Adrenal gland (tissue), 9 donors: ENCODE measurements at regions not wholly inside any gene's neighbourhood (a gene's known extent, or its start where the extent isn't known, plus 50 kb on each side); places are given as distances from the start of the nearest gene placed in this dataset.

Experiments
- DNase-seq, 7 donors: peaks; one replicate each; pipeline ENCODE4 v3.0.0-alpha.2; 2019 to 2020
- H3K27ac ChIP-seq, 5 donors: fragments of 200-600 bp; sonication (generic) in 4 of 5; 1 replicate in 3 of 5; 2 replicates in 2 of 5; pipeline versions ENCODE4 v1.5.1 to v1.8.0; 2016 to 2020; ENCODE audit warnings: mild to moderate bottlenecking in 1 of 5
- H3K27me3 ChIP-seq: fragments of 200-600 bp; 2 replicates; pipeline ENCODE4 v1.8.0; 2021
- H3K36me3 ChIP-seq, 2 donors: fragments of 200-600 bp; replicated peaks in 1 of 2; 1 replicate in 1 of 2; 2 replicates in 1 of 2; pipeline versions ENCODE4 v1.5.1 to v1.8.0; 2018 to 2022
- H3K4me1 ChIP-seq, 2 donors: fragments of 200-600 bp; replicated peaks in 1 of 2; 1 replicate in 1 of 2; 2 replicates in 1 of 2; pipeline versions ENCODE4 v1.5.1 to v1.8.0; 2018 to 2021
- H3K4me3 ChIP-seq, 4 donors: fragments of 200-600 bp; sonication (generic) in 3 of 4; one replicate each; pipeline ENCODE4 v1.5.1; 2016 to 2018
- H3K9me3 ChIP-seq, 3 donors: fragments of 200-600 bp; sonication (generic) in 1 of 3; replicated peaks in 1 of 3; 1 replicate in 2 of 3; 2 replicates in 1 of 3; pipeline versions ENCODE4 v1.5.1 to v1.8.0; 2016 to 2021
- POLR2A ChIP-seq, 2 donors: fragments of 450-650 bp; IDR thresholded peaks; one replicate each; pipeline ENCODE4 v1.6.1; 2017; ENCODE audit warnings: antibody characterized with exemption in 2 of 2, mild to moderate bottlenecking in 2 of 2, moderate library complexity in 1 of 2
- WGBS, 4 donors: extraction: QIAGEN DNeasy Blood & Tissue Kit in 2 of 4; methylation state at CpG; one replicate each; pipeline versions ENCODE4 v1.1.5 to v1.1.7; 2013 to 2017; 5-methylcytosine and 5-hydroxymethylcytosine counted together
- intact Hi-C, 2 donors: fragments of 100-400 bp; cut with DNase I; formaldehyde crosslinking; loops; one replicate each; pipeline versions ENCODE4 v1.14.1 to v1.15.0; 2022 to 2023
- TF ChIP-seq, protein P1 (sequence below), 6 experiments: fragments of 450-650 bp in 4 of 6; fragments of 200-600 bp in 2 of 6; sonication (generic) in 1 of 6; IDR thresholded peaks; 1 replicate in 5 of 6; 2 replicates in 1 of 6; pipeline versions ENCODE4 v1.5.1 to v1.8.0; 2016 to 2021; ENCODE audit warnings: antibody characterized with exemption in 6 of 6, mild to moderate bottlenecking in 2 of 6, moderate library complexity in 1 of 6
- donor health status: healthy with polysubstance abuse.
- donor health status: Bipolar disorder and iron deficiency.
- donor health status: DM: yes; HTN: yes; CAD: no.
- donor health status: DM: no; HTN: no; CAD: no.
- donor health status: DM: no; HTN: no; CAD: no.

DNA sequence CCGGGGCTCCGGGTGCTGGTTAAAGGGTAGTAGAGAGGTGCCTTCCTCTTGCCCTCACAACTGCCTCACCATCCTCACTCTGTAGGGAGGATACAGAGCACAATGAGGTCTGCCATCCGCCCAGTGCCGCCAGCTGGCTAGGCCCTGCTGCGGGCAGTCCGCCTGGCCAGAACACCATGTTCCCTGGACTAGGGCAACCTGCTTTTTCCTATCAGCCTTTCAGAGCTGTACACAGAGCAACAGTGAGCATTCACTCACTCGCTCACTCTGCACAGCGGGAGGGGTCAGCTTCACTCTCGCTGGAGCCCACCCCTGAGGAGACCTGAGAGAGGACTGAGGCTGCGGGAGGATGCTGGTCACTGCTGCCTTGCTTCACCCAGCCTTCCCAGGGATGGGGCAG, 218.7 kb upstream of the CHRNA7 start:
- Histone ChIP-seq H3K27ac (no peak overlapping the region), H3K9me3 (no peaks in the 10 kb centered on the region), H3K27me3 (no peaks in the 10 kb centered on the region), H3K36me3 (no peaks in the 10 kb centered on the region), H3K4me3 (no peak overlapping the region), H3K4me1 (no peaks in the 10 kb centered on the region)
- TF ChIP-seq POLR2A (IDR thresholded peaks at IDR 0.05), result no peak
- TF ChIP-seq, protein P1, sequence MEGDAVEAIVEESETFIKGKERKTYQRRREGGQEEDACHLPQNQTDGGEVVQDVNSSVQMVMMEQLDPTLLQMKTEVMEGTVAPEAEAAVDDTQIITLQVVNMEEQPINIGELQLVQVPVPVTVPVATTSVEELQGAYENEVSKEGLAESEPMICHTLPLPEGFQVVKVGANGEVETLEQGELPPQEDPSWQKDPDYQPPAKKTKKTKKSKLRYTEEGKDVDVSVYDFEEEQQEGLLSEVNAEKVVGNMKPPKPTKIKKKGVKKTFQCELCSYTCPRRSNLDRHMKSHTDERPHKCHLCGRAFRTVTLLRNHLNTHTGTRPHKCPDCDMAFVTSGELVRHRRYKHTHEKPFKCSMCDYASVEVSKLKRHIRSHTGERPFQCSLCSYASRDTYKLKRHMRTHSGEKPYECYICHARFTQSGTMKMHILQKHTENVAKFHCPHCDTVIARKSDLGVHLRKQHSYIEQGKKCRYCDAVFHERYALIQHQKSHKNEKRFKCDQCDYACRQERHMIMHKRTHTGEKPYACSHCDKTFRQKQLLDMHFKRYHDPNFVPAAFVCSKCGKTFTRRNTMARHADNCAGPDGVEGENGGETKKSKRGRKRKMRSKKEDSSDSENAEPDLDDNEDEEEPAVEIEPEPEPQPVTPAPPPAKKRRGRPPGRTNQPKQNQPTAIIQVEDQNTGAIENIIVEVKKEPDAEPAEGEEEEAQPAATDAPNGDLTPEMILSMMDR (IDR thresholded peaks at IDR 0.05), result no peak
- 89 to 95% (median 93%) methylated on average over 9 to 10 of the region's 10 CpGs for WGBS, 4 donors
- no peak for DNase-seq
- intact Hi-C loops, result no loop called here

DNA sequence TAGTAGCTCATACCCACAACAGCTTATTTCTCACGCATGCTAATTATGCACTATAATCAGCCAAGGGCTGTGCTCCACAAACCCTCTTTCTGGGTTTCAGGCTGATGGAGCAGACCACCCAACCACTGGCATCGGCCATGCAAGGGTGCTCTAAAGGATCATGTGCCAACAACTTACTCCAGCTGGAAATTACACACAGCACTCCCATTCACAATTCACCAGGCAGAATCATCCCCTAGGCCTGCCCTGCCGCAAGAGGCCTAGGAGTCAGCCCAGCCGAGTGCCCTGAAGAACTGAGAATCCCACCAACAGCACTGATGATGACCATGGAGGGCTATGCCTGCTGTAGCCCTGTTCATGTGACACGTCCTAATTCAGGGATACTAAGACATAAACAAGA, 216.2 kb upstream of the CHRNA7 start:
- DNase-seq, result no peak
- no peaks in the 10 kb centered on the region for H3K36me3 ChIP-seq
- H3K9me3 ChIP-seq, result no peaks in the 10 kb centered on the region

DNA sequence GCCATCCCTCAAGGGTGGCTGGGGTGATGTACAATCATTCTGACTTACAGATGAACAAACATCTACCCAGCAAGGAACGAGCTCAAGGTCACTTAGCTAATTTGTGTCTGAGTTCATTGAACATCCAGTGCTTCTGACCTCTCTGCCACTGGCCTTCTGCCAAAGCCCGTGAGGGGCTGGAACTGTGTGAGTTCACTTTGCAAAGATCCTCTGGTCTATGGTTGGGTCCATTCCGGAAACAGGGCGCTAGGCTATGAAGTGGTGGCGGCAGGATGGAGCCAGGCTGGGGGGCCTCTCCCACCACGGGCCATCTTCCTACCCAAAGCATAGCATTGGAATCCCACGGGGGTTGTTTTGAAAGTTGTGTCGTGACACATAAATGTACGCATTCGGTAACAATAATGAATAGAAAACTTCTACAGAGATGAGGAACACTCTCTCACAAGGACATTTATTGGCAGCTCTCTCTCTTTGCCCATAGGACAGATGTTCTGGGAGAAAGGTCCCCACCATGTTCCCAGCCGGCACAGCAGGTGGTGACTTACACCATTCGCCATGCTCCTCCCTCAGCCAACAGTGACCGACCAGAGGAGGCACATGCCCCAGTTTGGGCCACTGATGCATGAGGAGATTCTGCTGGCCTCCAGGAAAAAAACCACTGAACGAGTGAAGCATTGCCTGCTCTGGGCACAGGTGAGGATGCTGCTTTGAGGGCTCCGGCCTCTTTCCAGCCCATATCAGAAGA, 214.7 kb upstream of the CHRNA7 start:
- WGBS, 4 donors, result 75 to 79% (median 77%) methylated on average over 15 of the region's 15 CpGs
- no peaks in the 10 kb centered on the region for H3K27me3 ChIP-seq
- no peaks in the 10 kb centered on the region for H3K4me1 ChIP-seq
- H3K36me3 ChIP-seq, result no peaks in the 10 kb centered on the region
- peak in 1 of 7 donors; percentile 17 for DNase-seq
- H3K27ac ChIP-seq, result no peak overlapping the region
- TF ChIP-seq, protein P1 (IDR thresholded peaks at IDR 0.05), result no peak
- no peak for TF ChIP-seq POLR2A (IDR thresholded peaks at IDR 0.05)
- H3K9me3 ChIP-seq, result no peaks in the 10 kb centered on the region
- H3K4me3 ChIP-seq, result no peak overlapping the region
- intact Hi-C loops, result no loop called here

More for the DNA sequence above, 216.2 kb upstream of the CHRNA7 start:
- H3K4me1 ChIP-seq, result no peaks in the 10 kb centered on the region
- no peak overlapping the region for H3K27ac ChIP-seq
- no peak overlapping the region for H3K4me3 ChIP-seq
- no peaks in the 10 kb centered on the region for H3K27me3 ChIP-seq
- intact Hi-C loops, result no loop called here
- 72 to 93% (median 74%) methylated on average over 4 to 5 of the region's 5 CpGs for WGBS, 4 donors
- TF ChIP-seq, protein P1 (IDR thresholded peaks at IDR 0.05), result no peak
- no peak for TF ChIP-seq POLR2A (IDR thresholded peaks at IDR 0.05)

DNA sequence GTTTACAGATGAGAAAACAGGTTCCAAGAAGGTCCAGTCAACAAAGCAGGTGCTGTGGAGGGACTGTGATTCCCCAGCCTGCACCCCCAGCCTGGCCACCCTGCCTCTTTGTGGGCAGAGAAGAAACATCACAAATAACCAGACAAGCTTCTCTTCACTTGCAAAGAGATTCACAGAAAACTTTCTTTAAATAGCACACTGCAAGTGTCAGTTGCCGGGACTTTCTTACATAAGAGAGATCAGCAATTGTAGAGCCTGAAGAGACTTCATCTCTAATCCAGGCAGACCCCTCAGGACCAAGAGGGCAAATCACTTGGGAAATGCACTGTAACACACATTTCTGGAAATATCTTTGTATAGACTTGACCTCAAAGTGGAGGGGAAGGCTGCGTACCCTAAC, 207.9 kb upstream of the CHRNA7 start:
- Histone ChIP-seq H3K4me3 (no peak overlapping the region), H3K9me3 (no peaks in the 10 kb centered on the region), H3K27me3 (no peaks in the 10 kb centered on the region), H3K36me3 (no peaks in the 10 kb centered on the region), H3K27ac (no peak overlapping the region), H3K4me1 (no peaks in the 10 kb centered on the region)
- TF ChIP-seq POLR2A (IDR thresholded peaks at IDR 0.05), result no peak
- TF ChIP-seq, protein P1 (IDR thresholded peaks at IDR 0.05), result no peak
- 91 to 96% (median 93%) methylated on average over 2 of the region's 2 CpGs for WGBS, 4 donors
- intact Hi-C loops, result no loop called here
- no peak for DNase-seq
